IPS DF 4.7 (cell line): ENCODE measurements at regions not wholly inside any gene's neighbourhood (a gene's known extent, or its start where the extent isn't known, plus 50 kb on each side); places are given as distances from the start of the nearest gene placed in this dataset.

ENCODE experiments used
- DNase-seq: peaks from one replicate; pipeline ENCODE4 v3.0.0-alpha.2; 2013; ENCODE audit warnings: low spot score; ENCODE audit errors: extremely low read depth

DNA sequence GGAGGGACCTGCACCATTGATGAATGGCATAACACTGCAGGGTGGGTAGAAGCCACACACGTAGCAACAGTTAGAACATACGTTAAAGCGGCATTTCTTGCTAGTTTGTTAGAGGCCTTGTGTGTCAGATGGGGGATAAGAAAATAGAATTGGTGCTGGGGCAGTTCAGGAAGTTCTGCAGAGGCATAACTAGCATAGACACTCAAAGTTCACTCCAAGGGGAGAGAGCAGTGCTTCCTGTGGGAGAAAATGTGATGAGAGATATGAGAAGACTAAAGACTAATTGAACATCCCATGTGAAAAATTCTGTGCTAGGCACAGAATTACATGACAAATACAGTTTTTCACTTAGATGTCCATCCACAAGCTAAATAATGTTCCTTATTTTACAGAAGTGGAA is 327.1 kb downstream of the ZNF621 start:
- no peak for DNase-seq

DNA sequence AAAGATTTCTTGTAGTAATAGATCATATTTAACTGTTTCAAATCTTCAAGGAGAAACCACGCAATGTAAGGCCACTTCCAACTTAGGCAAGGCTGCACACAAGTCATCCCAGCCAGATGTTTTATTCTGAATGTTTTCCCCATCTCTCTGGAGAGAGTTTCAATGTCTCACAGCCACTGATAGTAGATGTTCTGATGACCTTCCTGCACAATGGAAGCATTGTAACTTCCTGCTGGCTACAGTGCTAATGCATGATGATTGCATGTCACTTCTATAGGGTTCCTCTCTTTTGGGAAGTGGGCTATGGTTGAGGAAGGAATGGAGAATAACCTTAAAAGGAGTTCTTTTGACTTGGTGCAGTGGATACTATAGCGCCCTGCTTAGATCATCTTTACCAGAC is 328.0 kb downstream of the ZNF621 start:
- DNase-seq: no peak

DNA sequence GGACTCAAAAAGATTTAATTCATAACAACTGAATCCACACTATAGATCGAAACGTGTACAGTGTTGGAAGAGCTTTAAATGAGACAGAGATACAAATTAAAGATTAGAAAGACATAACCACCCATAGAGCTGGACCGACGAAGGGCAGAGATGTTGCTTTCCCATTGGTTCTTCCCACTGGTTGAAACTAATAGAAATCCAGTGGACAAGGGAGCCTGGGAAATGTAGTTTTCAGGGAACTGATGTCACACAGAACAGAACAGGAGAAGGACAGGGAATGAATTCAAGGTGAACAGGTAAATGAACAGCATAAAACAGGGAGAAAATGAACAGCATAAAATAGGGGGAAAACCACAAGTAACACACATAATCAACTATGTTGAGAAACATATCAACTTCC is 328.7 kb downstream of the ZNF621 start:
- no peak for DNase-seq

DNA sequence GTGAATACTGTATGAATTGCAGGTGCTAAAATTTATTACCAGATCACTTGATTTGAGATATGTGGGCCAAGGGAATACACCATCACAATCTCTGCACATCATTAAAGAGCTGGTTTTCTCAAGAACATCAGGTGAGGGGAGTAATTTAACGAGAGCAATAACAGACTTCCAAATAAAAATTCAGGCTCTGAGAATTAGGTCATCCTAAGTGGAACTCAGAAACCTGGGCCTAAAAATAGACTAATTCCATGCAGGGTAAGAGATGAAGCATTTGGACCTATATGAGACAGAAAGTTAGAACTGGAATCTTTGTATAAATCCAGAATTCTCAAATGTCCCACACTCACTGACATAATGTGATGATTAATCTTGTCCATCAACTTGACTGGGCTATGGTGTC is 331.1 kb downstream of the ZNF621 start:
- DNase-seq: no peak

DNA sequence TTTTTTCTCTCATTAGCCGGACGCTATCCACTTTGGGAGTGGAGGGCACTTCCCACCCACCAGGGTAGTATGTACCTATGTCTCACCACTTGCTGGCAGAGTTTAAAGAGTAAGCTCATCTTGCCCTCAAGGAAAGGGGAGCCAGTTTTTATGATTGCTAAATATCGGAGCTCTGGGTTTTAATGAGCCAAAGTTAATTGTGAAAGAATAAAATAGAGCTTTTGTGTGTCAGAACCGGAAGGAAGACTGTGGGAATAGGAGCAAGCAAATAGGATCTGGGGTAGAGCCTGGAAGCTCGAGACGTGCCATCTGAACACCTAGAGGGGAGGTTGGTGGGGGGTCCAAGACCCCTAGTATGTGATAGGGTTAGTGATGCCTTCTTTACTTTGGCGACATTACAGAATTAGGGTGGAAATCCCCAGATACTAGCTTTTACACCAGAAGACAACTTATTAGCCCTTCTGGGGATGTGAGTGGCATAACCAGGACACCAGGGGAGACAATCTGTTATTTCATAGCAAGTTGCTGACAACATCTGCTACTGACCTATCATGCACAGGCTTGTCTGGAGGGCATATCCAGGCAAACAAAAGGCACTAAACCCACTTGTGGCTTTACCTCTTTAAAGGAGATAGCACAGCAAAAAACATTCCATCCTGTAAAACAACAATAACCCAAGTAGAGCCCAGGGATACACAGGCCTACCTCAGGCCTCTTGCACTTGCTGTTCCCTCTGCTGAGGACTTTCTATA is 333.8 kb downstream of the ZNF621 start:
- DNase-seq: no peak

DNA sequence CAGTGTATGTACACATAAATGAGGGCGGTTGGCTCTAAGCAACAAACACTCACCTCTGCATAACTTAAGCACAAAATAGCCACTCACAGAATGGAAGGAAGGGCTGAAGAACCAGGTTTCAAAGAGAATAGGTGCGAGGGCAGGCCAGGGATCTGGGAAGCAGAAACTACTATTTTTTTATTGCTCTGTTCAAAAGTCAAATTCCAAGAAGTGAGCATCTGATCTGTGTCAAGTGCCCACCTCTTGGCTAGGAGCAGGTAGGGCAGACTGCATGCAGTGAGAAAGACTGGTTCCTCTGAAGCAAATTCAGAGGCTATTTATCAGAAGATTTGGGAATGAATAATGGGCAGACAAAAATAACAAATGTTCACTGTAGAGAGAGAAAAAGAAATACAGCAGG is 336.4 kb upstream of the CTNNB1 start:
- no peak for DNase-seq

DNA sequence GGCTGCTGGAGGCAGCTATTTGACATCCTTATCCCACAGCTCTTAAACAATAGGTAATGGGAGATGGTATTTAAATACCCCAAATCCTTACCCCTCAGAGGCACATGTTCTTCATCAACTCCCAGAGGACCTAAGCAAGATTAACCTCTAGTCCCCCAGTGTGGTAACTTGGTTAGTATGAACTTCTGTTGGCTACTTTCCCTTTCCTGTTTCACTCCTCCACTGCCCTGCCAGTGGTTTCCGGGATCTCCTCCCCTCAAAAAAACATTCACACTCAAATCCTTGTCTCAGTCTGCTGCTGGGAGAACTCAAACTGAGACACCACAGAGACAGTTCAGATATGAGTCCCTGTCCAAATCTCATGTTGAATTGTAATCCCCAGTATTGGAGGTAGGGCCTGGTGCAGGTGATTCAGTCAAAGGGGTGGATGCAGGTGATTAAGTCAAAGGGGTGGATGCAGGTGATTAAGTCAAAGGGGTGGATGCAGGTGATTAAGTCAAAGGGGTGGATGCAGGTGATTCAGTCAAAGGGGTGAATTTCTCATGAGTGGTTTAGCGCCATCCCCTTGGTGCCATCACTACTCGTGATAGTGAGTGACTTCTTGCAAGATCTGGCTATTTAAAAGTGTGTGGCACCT is 335.0 kb upstream of the CTNNB1 start:
- no peak for DNase-seq

DNA sequence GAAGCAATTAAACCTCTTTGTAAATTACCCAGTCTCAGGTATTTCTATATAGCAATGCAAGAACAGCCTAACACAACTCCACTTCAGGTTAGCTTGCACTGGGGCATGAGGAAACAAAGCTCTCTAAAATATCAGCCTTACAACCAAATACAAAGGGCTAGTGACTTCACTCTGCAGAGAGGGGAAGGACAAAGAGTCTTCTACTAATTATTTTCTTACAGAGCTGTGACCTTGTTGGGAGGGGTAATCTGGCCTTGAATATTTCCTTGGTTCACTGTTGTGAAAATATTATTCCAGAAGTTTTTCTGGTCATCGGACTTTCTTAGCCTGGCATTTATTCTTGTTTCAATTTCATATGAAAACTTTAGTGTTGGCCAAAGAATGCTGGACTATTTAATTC is 334.4 kb upstream of the CTNNB1 start:
- no peak for DNase-seq

DNA sequence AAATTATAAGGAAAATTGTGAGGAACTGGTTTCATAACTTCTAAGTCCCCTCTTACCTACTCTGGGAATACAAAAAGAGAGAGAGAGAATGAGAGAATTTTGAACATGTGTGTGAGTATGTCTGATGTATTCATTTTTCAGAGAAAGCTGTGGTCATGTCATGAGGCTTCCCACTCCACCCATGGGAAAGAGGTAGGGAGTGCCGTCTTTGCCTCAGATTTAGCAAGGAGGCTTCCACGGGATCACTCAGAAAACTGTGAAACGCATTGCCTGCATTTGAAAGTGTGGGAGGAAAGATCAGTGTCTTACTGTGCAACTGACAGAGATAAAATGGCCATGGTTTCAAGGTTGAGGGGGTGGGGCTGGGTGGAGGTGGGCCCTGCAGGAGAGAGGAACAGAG is 331.5 kb upstream of the CTNNB1 start:
- no peak for DNase-seq

DNA sequence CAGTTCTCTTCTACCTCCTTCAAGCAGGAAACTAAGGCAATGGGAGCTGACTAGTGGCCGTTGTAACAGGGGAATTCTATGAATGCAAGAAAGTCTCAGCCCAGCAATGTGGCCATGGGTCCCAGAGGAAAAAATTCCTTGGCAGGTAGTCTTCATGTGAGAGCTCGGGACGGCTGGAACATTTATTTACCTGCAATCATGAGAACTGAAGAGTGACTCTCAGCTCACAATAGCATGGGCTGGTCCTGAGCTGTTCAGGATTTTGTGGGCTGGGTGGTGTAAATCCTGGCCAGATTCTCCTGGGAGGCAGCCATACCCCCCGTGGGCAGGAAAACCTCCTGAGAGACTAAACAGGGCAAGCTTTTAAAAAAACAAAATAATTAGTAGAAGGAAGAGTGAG is 330.3 kb upstream of the CTNNB1 start:
- DNase-seq: no peak

DNA sequence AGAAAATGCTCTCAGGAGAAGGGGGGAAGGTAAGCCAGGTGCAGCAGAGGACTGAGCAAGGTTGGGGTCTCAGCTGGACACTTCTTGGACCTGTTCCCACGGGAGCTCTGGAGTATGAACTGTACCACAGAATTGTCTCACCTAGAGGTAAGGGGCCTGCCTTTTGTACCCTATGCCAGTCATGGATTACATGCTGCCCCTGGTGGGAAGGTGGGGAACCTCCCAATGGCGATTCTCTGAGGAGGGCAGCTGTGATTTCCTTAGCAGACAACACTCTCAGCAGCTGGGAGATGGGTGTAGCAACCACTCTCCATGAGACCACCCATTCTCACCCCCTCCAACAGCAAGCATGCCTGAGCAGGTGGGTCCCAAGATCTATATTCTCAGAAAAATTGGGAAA is 329.4 kb upstream of the CTNNB1 start:
- no peak for DNase-seq

DNA sequence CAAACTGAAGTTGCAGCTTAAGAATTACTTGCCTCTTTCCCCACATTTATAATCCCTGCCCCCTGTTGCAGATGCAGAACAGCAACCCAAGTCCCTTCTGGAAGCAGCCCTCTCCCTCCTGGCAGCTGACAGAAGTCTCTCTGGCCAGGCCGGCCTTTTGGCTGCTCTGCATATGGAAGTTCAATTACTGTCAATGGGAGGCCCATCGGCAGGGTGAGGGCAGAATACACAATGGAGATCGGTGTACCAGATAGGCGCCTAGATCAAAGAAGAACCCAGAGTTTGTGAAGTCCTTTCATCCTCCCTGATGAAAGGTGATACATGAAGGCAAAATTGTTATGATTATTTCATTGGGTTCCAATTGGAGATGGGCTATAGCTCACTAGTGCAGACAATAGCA is 327.9 kb upstream of the CTNNB1 start:
- no peak for DNase-seq

DNA sequence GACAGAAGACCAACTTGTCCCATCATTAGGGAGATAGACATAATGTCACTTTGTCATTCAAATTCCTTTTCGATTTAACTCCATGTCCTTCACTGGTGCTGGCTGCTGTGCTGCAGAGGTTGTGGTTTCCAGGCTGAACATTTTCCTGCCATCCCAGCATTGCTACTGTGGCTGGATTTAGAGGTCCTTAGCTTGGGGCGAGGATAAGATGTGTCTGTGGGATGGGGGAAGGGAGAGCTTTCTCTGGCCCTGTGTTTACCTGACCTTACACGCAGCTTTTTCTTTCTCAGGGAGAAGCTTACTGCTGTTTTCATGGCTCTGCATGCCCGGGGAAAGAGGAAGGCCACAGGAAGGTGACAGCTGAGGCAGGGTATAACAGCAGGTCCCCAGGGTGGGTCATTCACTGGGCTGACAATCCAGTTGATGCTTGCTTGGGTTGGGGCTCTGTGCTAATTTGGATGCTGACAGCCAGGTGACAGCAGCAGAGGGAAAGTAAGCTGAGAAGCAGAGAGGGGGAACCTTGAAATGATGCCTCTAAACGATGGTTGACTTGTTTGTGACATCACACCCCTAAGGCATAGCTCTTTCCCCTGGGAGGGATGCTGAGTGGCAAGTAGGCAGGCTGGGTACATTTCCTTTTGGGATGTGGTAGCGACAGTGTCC is 326.9 kb upstream of the CTNNB1 start:
- DNase-seq: no peak

DNA sequence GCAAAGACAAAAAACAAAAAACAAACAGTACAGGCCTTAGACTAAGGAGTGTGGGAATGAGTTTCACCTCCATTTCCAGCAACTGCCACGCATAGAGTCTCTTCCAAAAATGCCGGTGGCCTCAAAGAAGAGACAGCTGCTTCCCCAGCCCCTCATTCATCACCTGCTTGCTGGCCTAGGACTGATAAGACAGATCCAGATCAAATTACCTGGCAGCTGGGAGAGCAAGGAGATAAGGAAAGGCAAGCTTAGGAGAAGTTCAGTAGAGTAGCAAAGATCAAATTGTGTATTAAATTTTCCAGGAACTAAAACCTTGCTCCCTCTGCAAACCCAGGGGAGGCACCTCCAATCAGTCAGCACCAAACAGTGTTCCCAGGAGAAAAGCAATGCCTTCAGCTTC is 325.8 kb upstream of the CTNNB1 start:
- no peak for DNase-seq

DNA sequence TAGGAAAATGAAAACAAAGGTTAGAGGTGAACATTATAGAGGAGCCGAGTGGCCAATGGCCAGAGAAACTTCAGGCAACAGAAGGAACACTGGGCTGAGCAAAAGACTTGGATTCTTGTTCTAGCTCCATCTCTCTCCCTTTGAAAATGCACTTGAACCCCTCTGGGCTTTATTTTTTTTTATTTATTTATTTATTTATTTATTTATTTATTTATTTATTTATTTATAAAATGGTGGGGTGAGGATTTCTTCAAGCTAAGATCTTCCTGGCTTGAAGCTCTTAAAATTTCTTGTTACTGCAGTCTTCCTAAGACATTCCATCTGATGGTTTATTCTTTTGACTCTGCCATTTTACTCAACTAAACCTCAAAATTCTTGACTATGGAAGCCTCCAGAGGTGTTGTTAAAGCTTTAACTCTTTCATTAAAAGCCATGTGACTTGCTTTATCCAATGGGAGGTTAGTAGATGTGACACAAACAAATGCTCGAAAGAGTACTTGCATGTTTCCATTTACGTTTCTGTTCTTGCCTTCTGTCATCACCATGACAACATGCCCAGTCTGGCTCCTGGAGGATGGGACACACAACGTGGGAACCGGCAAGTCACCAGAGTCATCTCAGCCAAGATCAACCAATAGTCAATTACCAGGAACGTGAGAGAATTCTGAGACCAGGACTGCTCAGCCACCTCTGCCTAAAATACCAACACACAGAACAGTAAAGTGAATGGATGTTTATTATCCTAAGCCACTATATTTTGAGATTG is 325.2 kb upstream of the CTNNB1 start:
- DNase-seq: no peak

DNA sequence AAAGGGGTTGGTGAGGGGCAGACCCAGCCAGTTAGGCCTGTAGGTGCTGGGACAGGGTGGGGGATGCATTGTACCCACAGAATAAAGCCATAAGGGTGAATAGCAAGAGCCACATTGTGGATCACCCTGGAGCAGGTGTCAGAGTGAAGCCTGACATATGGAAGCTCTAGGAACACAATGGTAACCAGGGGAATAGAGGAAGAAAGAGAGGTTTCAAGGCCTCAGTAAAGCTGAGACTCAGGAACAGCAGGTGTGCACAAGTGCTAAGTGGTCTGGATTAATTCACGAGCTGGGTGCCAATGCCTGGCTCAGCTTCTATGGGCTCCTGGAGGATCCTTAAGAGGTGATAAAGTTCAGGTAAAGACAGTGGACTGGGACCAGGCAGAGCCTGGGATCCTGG is 323.7 kb upstream of the CTNNB1 start:
- no peak for DNase-seq

DNA sequence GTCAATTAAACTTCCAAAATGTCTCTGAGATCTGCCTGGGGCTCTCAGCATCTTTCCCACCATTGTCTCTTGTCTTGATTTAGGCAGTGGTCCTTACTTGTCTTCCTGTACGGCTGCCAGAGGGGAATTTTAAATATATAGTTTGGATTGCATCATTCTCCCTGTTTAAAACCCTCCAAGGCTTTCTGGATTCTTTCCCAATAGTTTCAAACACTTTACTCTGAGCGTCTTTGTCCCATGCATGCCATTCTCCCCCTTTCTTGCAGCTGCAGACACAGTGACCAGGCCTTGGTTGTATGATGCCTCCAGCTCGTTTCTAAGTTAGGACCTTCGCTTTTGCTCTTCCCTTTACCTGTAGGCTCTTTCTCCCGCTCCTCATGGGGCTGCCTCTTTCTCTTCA is 323.3 kb upstream of the CTNNB1 start:
- no peak for DNase-seq

DNA sequence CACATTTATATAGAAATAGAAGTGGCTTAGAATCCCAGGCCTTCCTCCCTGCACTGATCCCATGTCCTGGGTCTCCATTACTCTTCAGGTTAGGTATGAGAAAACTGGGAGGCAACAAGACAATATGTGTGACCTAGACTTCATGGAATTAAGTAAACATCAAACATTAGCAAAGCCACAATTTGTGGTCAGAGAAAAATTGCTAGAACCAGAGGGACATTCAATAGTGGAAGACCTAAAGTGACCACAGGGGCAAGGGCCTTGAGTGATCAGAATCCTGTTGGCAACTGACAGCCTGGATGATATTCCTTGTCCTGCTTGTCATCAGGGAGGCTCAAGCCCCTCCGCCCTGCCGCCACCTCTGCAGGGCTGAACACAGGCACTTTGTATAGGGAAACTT is 322.8 kb upstream of the CTNNB1 start:
- no peak for DNase-seq

DNA sequence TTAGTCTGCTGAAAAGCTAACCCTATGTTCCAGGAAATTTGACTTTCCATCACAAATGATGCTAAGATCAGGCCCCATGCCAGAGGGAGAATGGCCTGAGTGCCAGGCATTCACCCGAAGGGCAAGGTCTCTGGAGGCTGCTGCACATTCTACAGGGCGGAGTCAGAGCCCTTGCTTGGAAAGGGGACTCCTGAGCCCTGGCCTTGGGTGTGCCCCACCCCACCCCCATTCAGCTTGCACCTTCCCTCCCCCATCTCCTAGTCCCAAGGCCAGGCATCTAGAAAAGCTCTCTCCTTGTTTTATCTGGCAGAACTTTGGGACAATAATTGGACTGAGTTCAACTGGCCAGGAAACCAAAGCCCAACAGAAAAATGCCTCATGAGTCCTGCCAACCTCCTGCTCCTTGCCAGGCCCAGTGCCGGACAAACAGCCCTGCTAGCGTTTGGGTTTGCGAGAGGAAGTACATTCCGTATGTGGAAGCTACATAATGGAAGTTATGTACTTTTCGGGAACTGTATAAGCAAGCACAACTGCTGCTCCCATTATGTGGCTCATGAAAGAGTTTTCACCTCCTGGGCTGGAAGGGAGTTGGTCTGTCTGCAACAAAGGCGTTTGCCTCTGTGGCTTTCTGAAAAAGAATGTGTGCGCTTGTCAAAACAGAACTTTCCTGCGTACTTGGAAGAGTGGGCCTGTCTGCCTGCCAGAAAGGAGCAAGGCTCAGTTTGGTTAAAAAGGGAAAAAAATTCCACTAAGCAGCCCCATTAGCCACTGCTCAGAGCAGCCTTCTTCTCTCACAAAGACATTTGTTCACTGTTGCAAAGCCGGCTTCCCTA is 321.5 kb upstream of the CTNNB1 start:
- no peak for DNase-seq

DNA sequence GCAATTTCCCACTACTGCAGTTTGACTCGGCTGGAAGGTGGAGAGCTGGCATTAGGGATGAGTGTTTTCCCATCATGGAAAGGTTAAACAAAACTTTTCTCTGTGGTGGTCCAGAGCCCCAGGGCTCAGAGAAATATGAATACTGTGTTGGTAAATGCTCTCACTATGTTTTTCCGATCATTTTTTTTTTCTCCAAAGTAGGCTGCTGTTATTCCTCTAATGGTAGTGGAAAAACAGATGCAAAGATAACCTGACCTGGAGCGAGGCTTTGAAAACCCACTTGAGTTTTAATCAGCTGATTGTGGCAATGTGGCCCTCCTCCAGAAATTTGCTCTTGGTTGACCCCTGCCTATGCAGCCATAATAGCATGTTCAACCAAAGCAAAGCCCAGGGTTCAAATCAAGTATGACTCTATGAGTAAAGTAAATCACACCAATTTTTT is 320.8 kb upstream of the CTNNB1 start:
- no peak for DNase-seq

DNA sequence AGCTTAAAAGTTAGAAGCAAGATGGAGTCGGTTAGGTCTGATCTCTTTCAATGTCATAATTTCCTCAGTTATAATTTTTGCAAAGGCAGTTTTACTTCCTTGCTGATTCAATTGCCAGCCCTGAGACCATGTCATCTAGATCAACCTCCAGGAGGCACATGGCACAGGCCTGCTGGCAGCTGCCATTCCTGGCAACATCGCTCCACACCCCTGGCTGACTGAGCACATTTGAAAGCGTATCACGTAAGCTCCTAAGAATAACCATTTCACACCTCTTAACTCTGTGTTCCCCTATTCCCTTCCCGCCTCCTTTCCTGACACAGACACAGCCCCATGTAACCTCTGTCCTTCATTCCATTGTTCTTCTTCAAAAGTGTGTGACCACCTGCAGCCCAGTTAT is 313.9 kb upstream of the CTNNB1 start:
- no peak for DNase-seq
